Hepatocyte (in vitro differentiated cells): ENCODE measurements at regions not wholly inside any gene's neighbourhood (a gene's known extent, or its start where the extent isn't known, plus 50 kb on each side); places are given as distances from the start of the nearest gene placed in this dataset.

Experiments
- EZH2 ChIP-seq: fragments of 200-600 bp; sonication (generic); IDR thresholded peaks from 2 replicates; pipeline ENCODE4 v1.6.1; 2016; ENCODE audit warnings: antibody characterized with exemption, mild to moderate bottlenecking, borderline replicate concordance
- EZH2phosphoT487 ChIP-seq: fragments of 200-600 bp; sonication (generic); IDR thresholded peaks from one replicate; pipeline ENCODE4 v1.6.1; 2018; ENCODE audit warnings: antibody characterized with exemption, mild to moderate bottlenecking, low read depth, moderate library complexity; ENCODE audit not compliant: unreplicated experiment, severe bottlenecking
- TF ChIP-seq, protein P1 (sequence below): fragments of 200-600 bp; sonication (generic); IDR thresholded peaks from 2 replicates; pipeline ENCODE4 v1.5.1; 2016; ENCODE audit warnings: antibody characterized with exemption, mild to moderate bottlenecking; ENCODE audit not compliant: poor library complexity

GRCh38 chr3:3499987-3500386 lies 299.2 kb upstream of the LRRN1 start:
- TF ChIP-seq, protein P1, sequence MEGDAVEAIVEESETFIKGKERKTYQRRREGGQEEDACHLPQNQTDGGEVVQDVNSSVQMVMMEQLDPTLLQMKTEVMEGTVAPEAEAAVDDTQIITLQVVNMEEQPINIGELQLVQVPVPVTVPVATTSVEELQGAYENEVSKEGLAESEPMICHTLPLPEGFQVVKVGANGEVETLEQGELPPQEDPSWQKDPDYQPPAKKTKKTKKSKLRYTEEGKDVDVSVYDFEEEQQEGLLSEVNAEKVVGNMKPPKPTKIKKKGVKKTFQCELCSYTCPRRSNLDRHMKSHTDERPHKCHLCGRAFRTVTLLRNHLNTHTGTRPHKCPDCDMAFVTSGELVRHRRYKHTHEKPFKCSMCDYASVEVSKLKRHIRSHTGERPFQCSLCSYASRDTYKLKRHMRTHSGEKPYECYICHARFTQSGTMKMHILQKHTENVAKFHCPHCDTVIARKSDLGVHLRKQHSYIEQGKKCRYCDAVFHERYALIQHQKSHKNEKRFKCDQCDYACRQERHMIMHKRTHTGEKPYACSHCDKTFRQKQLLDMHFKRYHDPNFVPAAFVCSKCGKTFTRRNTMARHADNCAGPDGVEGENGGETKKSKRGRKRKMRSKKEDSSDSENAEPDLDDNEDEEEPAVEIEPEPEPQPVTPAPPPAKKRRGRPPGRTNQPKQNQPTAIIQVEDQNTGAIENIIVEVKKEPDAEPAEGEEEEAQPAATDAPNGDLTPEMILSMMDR = no peak
- TF ChIP-seq EZH2phosphoT487 = no peak
- no peak for TF ChIP-seq EZH2
